ENCODE measurements at regions not wholly inside any gene's neighbourhood (a gene's known extent, or its start where the extent isn't known, plus 50 kb on each side); places are given as distances from the start of the nearest gene placed in this dataset.

DNA sequence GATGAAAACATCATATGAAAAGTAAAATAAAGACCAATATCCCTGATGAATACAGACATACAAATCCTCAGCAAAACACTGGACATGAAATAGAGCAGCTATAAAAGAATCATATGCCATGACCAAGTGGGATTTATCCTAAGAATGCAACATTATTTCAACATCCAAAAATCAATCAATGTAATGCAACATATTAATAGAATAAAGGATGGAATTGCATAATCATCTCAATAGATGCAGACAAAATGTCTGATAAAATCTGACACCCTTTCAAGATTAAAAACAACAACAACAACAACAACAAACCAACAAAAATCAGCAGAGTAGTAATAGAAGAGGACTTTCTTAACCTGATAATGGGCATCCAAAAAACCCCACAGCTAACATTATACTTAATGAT, 63.8 kb upstream of the IL1R1 start:
- Mint-ChIP-seq H3K36me3 (peaks cover 2% of the 10 kb centered on the region), H3K27ac (no peak overlapping the region), H3K9me3 (no peaks in the 10 kb centered on the region), H3K4me3 (no peak overlapping the region), H3K4me1 (peaks cover 3 to 13% (median 10%) of the 10 kb centered on the region in 3 donors), H3K27me3 (peaks cover 13% of the 10 kb centered on the region)

DNA sequence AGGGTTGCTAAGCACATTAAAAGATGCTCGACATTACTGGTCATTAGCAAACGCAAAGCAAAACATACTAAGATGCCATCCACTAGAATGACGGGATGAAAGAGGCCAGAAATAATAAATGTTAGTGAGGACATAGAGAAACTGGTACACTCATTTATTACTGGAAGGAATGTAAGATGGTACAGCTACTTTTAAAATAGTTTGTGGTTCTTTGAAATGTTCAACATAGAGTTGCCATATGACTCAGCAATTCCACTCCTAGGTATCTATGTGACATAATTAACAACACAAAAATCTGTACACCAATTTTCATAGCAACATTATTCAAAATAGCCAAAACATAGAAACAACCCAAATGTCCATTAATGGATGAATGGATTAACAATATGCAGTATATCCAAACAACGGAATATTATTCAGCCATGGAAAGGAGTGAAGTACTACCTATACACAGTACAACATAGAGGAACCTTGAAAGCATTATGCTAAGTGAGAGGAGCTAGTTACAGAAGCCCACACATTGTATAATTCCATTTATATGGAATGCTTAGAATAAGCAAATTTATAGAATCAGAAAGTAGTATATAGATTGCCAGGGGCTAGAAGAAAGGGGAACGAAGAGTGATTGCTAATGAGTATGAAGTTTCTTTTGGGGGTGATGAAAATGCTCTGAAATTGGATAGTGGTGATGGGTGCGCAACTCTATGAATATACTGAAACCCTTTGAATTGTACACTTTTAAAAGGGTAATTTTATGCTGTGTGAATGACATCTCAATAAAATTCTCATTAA, 61.9 kb upstream of the IL1R1 start:
- no peak overlapping the region for H3K27ac Mint-ChIP-seq
- H3K36me3 Mint-ChIP-seq: peaks cover 2% of the 10 kb centered on the region
- H3K27me3 Mint-ChIP-seq: peaks cover 16% of the 10 kb centered on the region
- no peak overlapping the region for H3K4me3 Mint-ChIP-seq
- H3K4me1 Mint-ChIP-seq: peaks cover 3 to 10% (median 10%) of the 10 kb centered on the region in 3 donors
- H3K9me3 Mint-ChIP-seq: no peaks in the 10 kb centered on the region

DNA sequence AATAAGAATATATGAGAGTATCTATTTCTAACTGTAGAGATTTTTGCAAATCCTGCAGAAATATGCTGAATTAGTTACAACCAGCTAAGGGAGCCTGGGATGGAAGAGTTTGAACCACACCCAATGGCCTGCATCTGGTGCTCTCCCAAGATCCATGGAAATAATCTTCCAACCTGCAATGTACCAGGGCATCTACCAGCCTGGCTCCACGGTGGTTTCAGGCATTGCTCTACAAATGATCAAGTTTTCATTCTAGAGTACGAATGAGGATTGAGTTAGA, 61.4 kb upstream of the IL1R1 start:
- H3K27ac Mint-ChIP-seq: no peak overlapping the region
- peaks cover 16% of the 10 kb centered on the region for H3K27me3 Mint-ChIP-seq
- H3K36me3 Mint-ChIP-seq: peaks cover 2% of the 10 kb centered on the region
- peak overlapping the region in 1 of 4 donors; percentile 49 for H3K4me3 Mint-ChIP-seq
- H3K9me3 Mint-ChIP-seq: no peaks in the 10 kb centered on the region
- H3K4me1 Mint-ChIP-seq: peaks cover 3 to 10% (median 10%) of the 10 kb centered on the region in 3 donors

DNA sequence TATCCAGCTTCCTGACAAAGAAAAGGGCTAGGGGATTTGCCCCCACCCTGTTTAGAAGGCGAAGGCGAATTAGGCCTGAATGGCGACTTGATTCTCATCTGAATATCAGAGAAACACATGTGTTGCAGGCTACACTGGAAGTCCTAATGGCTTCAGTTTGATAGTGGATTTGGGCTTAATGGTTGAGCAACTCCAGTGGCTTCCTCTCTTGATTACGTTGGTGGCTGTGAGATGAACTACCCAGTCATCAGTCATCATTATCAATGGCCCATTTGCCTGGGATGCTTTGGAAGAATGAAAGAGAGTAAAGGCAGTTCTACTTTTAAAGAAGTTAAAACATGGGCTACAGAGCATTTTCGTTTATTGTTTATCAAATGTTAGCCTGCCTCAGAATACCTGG, 60.9 kb upstream of the IL1R1 start:
- peaks cover 16% of the 10 kb centered on the region for H3K27me3 Mint-ChIP-seq
- peak overlapping the region in 1 of 4 donors; percentile 49 for H3K4me3 Mint-ChIP-seq
- H3K4me1 Mint-ChIP-seq: peaks cover 3 to 10% (median 10%) of the 10 kb centered on the region in 3 donors
- no peak overlapping the region for H3K27ac Mint-ChIP-seq
- H3K36me3 Mint-ChIP-seq: peaks cover 2% of the 10 kb centered on the region
- no peaks in the 10 kb centered on the region for H3K9me3 Mint-ChIP-seq

DNA sequence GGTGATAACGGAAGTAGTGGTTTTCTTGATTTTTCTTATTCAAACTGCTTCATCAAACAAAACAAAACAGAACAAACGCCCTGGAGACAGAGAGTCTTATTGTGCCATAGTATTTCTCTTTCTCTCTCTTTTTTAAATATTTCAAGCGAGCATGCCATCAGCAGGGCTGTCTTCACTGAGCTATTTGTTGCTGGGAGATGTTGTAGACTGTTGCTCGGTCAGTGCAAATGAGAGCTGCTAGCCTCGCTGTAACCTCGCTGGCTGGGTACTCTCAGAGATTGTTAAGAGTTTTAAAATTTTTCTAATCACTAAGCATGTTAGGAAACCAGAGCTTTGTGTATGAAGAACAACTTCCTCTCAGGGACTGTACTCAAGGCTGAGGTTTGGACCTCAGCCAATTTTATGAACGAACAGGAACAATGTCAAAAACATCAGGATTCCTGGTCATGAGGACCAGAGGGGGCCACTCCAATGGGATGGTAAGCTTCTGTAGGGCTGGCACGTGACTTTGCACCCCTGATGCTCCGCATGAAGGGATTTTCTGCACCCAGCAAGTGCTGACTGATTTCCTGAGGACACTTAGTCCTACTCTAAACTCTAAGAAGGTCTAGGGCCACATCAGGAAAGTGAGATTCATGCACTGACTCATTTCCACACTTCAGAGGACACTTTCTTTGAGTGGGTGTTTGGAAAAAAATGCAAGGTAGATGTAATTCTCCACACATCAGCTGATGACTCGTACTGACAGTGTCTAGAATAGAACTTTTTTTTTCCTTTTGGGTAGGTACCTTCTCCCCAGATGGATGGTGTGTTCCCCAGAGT, 59.8 kb upstream of the IL1R1 start:
- peak overlapping the region in 2 of 3 donors; percentile 8 to 64 for H3K27ac Mint-ChIP-seq
- H3K9me3 Mint-ChIP-seq: no peaks in the 10 kb centered on the region
- peaks cover 2% of the 10 kb centered on the region for H3K36me3 Mint-ChIP-seq
- peaks cover 3 to 10% (median 10%) of the 10 kb centered on the region in 3 donors for H3K4me1 Mint-ChIP-seq
- H3K4me3 Mint-ChIP-seq: peak overlapping the region in 2 of 4 donors; percentile 33 to 77
- H3K27me3 Mint-ChIP-seq: peaks cover 16% of the 10 kb centered on the region

DNA sequence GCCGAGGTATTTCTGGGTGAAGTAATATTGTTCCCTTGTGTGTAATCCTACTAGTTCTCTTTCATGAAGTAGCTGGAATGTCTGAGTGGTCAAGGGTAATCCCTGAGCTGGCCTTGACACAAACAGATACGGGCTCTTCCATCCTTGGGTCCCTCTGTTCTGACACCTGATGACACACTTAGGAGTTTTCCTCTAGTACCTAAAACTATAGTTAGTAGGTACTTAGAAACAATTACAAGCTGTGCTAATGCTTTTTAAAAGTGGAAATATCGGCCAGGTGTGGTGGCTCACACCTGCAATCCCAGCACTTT, 59.2 kb upstream of the IL1R1 start:
- no peaks in the 10 kb centered on the region for H3K9me3 Mint-ChIP-seq
- H3K27ac Mint-ChIP-seq: no peak overlapping the region
- H3K4me3 Mint-ChIP-seq: peak overlapping the region in 1 of 4 donors; percentile 57
- peaks cover 3 to 10% (median 10%) of the 10 kb centered on the region in 3 donors for H3K4me1 Mint-ChIP-seq
- H3K36me3 Mint-ChIP-seq: no peaks in the 10 kb centered on the region
- peaks cover 16% of the 10 kb centered on the region for H3K27me3 Mint-ChIP-seq

DNA sequence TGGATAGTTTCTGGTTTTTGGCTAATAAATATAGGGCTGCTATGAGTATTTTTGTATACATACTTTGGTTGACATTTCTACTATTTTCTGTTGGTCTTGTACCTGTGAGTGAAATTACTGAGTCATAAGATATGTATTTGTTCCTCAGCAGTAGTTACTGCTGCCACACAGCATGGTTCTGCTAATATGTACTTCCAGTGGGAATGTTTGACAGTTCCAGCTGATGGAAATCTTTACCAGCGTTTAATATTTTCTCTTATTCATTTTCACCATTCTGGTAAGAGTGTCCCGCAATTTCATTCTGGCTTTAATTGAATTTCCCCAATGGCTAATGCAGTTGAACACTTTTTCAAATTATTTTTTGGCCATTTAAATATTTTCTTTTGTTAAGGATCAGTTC, 57.9 kb upstream of the IL1R1 start:
- Mint-ChIP-seq H3K27me3 (peaks cover 17% of the 10 kb centered on the region), H3K27ac (no peak overlapping the region), H3K9me3 (peaks cover 0 to 3% (median 0%) of the 10 kb centered on the region in 3 donors), H3K4me3 (no peak overlapping the region), H3K4me1 (peaks cover 3 to 10% (median 10%) of the 10 kb centered on the region in 3 donors), H3K36me3 (peaks cover 2% of the 10 kb centered on the region)

DNA sequence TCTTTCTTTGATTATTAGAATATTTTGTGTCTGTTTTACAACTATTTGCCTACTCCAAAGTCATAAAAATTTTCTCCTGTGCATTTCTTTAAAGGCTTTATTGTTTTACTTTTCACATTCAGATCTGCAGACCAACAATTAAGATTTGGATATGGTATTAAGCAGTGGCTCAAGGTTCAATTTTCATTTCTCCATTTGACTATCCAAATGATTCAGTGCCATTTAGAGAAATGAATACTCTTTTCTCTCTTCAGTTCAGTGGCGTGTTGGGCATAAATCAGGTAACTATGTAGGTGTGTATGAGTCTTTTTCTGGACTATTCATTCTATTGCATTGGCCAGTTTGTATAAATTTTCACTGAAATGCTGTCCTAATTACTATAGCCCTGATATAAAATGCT, 57.3 kb upstream of the IL1R1 start:
- Mint-ChIP-seq H3K4me1 (peaks cover 3 to 10% (median 10%) of the 10 kb centered on the region in 3 donors), H3K9me3 (peaks cover 0 to 3% (median 1%) of the 10 kb centered on the region in 3 donors), H3K36me3 (peaks cover 2% of the 10 kb centered on the region), H3K4me3 (no peak overlapping the region), H3K27ac (no peak overlapping the region), H3K27me3 (peaks cover 17% of the 10 kb centered on the region)

DNA sequence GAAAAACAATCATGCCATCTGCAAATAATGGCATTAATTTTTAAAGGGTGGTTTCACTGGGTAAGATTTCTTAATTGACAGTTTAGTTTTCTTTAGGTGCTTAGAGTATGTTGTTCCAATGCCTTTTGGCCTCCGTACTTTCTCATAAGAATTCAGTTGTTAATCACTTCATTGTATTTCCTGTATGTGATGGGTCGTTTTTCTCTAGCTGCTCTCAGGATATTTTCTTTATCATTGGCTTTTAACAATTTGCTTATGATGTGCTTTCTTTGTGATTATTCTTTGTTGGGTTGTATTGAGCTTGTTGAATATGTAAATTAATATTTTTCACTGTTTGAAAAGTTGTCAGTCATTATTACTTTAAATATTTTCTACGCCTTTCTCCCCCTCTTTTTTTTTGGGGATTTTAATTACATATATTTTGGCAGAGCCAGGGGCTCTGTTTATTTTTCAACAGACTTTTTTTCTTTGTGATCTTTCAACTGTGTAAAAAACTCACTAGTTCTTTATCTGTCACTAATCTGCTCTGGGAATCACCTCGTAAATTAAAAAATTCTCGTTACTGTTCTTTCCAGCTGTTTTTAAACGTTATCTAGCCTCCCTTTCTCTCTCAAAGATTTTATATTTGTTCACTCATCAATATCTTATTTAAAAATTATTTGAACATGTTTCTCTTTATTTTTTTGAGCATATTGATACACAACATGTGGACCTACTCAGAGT, 56.2 kb upstream of the IL1R1 start:
- Mint-ChIP-seq H3K4me1 (peaks cover 3 to 10% (median 10%) of the 10 kb centered on the region in 3 donors), H3K27ac (no peak overlapping the region), H3K27me3 (peaks cover 17% of the 10 kb centered on the region), H3K36me3 (peaks cover 2% of the 10 kb centered on the region), H3K9me3 (peaks cover 3 to 7% (median 3%) of the 10 kb centered on the region in 3 donors), H3K4me3 (no peak overlapping the region)

DNA sequence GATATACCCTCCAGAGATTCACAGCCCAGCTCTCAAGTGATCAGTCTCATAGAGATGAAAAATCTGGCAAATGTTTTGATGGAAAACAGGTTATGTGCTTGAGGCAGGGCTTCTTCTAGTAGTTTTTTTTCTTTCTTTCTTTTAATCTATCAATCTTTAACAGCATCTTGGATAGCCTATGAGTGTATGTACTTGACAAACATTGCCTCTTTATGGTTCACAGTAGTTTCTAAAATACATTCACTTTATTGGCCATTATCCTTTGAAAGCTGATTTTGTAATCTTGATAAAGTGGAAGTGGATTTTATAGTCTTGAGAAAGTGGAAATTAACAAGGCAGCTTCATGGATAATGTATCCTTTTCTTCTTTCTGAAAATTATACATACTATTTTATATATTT, 51.4 kb upstream of the IL1R1 start:
- H3K36me3 Mint-ChIP-seq: peaks cover 3% of the 10 kb centered on the region
- H3K4me1 Mint-ChIP-seq: peaks cover 0 to 3% (median 0%) of the 10 kb centered on the region in 3 donors
- peaks cover 13% of the 10 kb centered on the region for H3K27me3 Mint-ChIP-seq
- H3K9me3 Mint-ChIP-seq: peaks cover 3 to 7% (median 3%) of the 10 kb centered on the region in 3 donors
- no peak overlapping the region for H3K4me3 Mint-ChIP-seq
- no peak overlapping the region for H3K27ac Mint-ChIP-seq

DNA sequence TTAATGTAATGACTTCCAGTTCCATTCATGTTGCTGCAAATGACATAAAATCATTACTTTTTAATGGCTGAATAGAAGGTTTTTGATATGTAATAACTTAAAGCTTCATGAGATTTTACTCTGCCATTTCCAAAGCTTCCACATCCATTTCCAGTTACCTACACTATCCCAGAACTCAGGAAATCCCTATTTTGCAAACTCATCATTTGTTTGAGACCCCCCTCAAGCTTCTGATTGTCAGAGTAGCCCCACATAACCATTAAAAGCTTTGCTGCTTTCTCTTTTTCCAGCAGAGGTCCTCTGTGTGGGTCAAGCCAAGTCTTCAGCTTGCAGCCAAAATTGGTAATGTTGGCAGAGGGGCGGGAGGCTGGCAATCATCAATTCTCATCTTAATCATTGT, 50.6 kb upstream of the IL1R1 start:
- peaks cover 3 to 7% (median 3%) of the 10 kb centered on the region in 3 donors for H3K9me3 Mint-ChIP-seq
- peaks cover 0 to 3% (median 0%) of the 10 kb centered on the region in 3 donors for H3K4me1 Mint-ChIP-seq
- no peak overlapping the region for H3K27ac Mint-ChIP-seq
- peaks cover 13% of the 10 kb centered on the region for H3K27me3 Mint-ChIP-seq
- peaks cover 3% of the 10 kb centered on the region for H3K36me3 Mint-ChIP-seq
- no peak overlapping the region for H3K4me3 Mint-ChIP-seq

DNA sequence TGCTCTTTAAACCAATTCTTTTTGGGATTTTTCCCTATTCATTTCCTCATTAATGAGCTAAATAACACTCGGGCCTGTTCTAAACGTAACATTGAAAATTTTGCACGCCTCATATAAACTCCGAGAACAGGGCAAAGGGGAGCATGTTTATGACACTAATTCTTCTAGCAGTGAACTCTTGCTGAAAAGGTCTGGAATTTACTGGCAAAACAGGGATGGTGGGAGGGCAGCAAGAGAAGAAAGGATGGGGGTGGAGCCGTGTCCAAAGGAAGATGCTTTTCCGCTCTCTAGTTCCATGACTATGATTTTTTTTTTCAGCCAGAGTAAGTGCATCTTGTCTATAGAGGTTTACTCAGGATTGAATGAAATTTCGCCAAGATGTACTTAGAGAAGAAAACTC, 50.0 kb upstream of the IL1R1 start:
- H3K27ac Mint-ChIP-seq: no peak overlapping the region

More for the DNA sequence above, 50.0 kb upstream of the IL1R1 start:
- H3K9me3 Mint-ChIP-seq: peaks cover 3 to 7% (median 3%) of the 10 kb centered on the region in 3 donors
- peaks cover 3% of the 10 kb centered on the region for H3K36me3 Mint-ChIP-seq
- peaks cover 0 to 3% (median 0%) of the 10 kb centered on the region in 3 donors for H3K4me1 Mint-ChIP-seq
- H3K4me3 Mint-ChIP-seq: no peak overlapping the region
- peaks cover 13% of the 10 kb centered on the region for H3K27me3 Mint-ChIP-seq
